ENCODE measurements at regions not wholly inside any gene's neighbourhood (a gene's known extent, or its start where the extent isn't known, plus 50 kb on each side); places are given as distances from the start of the nearest gene placed in this dataset.

GRCh38 chr6:121730616-121731015 is 295.2 kb downstream of the GJA1 start:
- TF ChIP-seq POLR2A (IDR thresholded peaks at IDR 0.05) (no peak), CTCF (IDR thresholded peaks at IDR 0.05) (no peak)

All from thyroid gland (tissue), 4 donors.